ENCODE measurements at regions not wholly inside any gene's neighbourhood (a gene's known extent, or its start where the extent isn't known, plus 50 kb on each side); places are given as distances from the start of the nearest gene placed in this dataset.
"Not testable (repeated sequence)": the region's sequence is repeated elsewhere in the genome, so short reads cannot be mapped to it uniquely, and the experiment has no call there.

- Histone ChIP-seq H3K36me3 (no peaks in the 10 kb centered on the region), H3K4me1 (ENCODE audit: control insufficient read depth in 1 of 2, low read depth in 2 of 2) (no peaks in the 10 kb centered on the region), H3K27me3 (replicated peaks; ENCODE audit: insufficient read depth) (no peaks in the 10 kb centered on the region), H3K4me3 (no peak overlapping the region), H3K9me3 (no peaks in the 10 kb centered on the region), H3K27ac (no peak overlapping the region)
- TF ChIP-seq CTCF (IDR thresholded peaks at IDR 0.05), result no peak
- ATAC-seq (ENCODE audit: insufficient number of reproducible peaks, low FRiP score, low read depth), result no peak
- DNase-seq (ENCODE audit: low spot score), result no peak
Measured at GRCh38 chr7:125934539-125934938, 1004.9 kb upstream of the POT1 start.

- no peak overlapping the region for H3K4me3 ChIP-seq
- ATAC-seq (ENCODE audit: insufficient number of reproducible peaks, low FRiP score, low read depth) (no peak), DNase-seq (ENCODE audit: low spot score) (no peak)
- no peaks in the 10 kb centered on the region for H3K27me3 ChIP-seq (replicated peaks; ENCODE audit: insufficient read depth)
- no peaks in the 10 kb centered on the region for H3K36me3 ChIP-seq
- no peaks in the 10 kb centered on the region for H3K9me3 ChIP-seq
- H3K4me1 ChIP-seq (ENCODE audit: control insufficient read depth in 1 of 2, low read depth in 2 of 2), result no peaks in the 10 kb centered on the region
- no peak overlapping the region for H3K27ac ChIP-seq
- no peak for TF ChIP-seq CTCF (IDR thresholded peaks at IDR 0.05)
Measured at GRCh38 chr7:125930848-125931247, 1001.2 kb upstream of the POT1 start.

- TF ChIP-seq CTCF (IDR thresholded peaks at IDR 0.05), result no peak
- ATAC-seq (ENCODE audit: insufficient number of reproducible peaks, low FRiP score, low read depth) (no peak), DNase-seq (ENCODE audit: low spot score) (no peak)
- Histone ChIP-seq H3K27me3 (replicated peaks; ENCODE audit: insufficient read depth) (no peaks in the 10 kb centered on the region), H3K4me3 (no peak overlapping the region), H3K9me3 (no peaks in the 10 kb centered on the region), H3K27ac (no peak overlapping the region), H3K36me3 (no peaks in the 10 kb centered on the region), H3K4me1 (ENCODE audit: control insufficient read depth in 1 of 2, low read depth in 2 of 2) (no peaks in the 10 kb centered on the region)
Measured at GRCh38 chr7:125927556-125927955, 997.9 kb upstream of the POT1 start.

GRCh38 chr7:125926621-125927020 lies 997.0 kb upstream of the POT1 start:
- Histone ChIP-seq H3K36me3 (no peaks in the 10 kb centered on the region), H3K4me3 (no peak overlapping the region), H3K27me3 (replicated peaks; ENCODE audit: insufficient read depth) (no peaks in the 10 kb centered on the region), H3K9me3 (no peaks in the 10 kb centered on the region), H3K4me1 (ENCODE audit: control insufficient read depth in 1 of 2, low read depth in 2 of 2) (no peaks in the 10 kb centered on the region), H3K27ac (no peak overlapping the region)
- ATAC-seq (ENCODE audit: insufficient number of reproducible peaks, low FRiP score, low read depth) (no peak), DNase-seq (ENCODE audit: low spot score) (no peak)
- TF ChIP-seq CTCF (IDR thresholded peaks at IDR 0.05), result no peak

- TF ChIP-seq CTCF (IDR thresholded peaks at IDR 0.05), result no peak
- no peak overlapping the region for H3K4me3 ChIP-seq
- DNase-seq (ENCODE audit: low spot score) (no peak), ATAC-seq (ENCODE audit: insufficient number of reproducible peaks, low FRiP score, low read depth) (no peak)
- no peaks in the 10 kb centered on the region for H3K27me3 ChIP-seq (replicated peaks; ENCODE audit: insufficient read depth)
- no peaks in the 10 kb centered on the region for H3K36me3 ChIP-seq
- no peaks in the 10 kb centered on the region for H3K4me1 ChIP-seq (ENCODE audit: control insufficient read depth in 1 of 2, low read depth in 2 of 2)
- no peak overlapping the region for H3K27ac ChIP-seq
- no peaks in the 10 kb centered on the region for H3K9me3 ChIP-seq
Measured at GRCh38 chr7:125924037-125924436, 994.4 kb upstream of the POT1 start.

GRCh38 chr7:125915381-125915948 lies 985.8 kb upstream of the POT1 start:
- not testable (repeated sequence) for H3K27ac ChIP-seq; H3K4me1 ChIP-seq (ENCODE audit: control insufficient read depth in 1 of 2, low read depth in 2 of 2); H3K9me3 ChIP-seq; H3K36me3 ChIP-seq; H3K4me3 ChIP-seq; H3K27me3 ChIP-seq (replicated peaks; ENCODE audit: insufficient read depth); DNase-seq (ENCODE audit: low spot score); ATAC-seq (ENCODE audit: insufficient number of reproducible peaks, low FRiP score, low read depth)
